ENCODE measurements at regions not wholly inside any gene's neighbourhood (a gene's known extent, or its start where the extent isn't known, plus 50 kb on each side); places are given as distances from the start of the nearest gene placed in this dataset.

DNA sequence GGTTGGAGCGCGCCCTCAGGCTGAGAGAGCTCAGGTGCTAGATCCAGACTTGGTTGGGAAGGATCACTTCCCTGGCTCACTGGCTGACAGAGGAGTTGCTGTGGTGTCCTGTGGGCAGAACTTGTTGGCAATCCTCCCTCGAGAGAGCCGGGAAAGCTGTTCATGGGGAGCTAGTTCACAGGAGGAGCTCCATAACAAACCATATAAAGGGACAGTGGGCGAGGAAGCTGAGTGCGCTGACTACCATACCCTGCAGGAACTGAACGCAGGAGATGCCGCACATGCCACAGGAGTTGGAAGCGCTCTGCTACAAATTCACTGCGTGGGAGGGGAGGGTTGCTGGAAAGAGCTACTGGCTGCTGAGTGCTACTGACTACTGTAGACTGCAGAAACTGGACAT is 243.2 kb downstream of the OGFRL1 start:
- TF ChIP-seq, protein P1, sequence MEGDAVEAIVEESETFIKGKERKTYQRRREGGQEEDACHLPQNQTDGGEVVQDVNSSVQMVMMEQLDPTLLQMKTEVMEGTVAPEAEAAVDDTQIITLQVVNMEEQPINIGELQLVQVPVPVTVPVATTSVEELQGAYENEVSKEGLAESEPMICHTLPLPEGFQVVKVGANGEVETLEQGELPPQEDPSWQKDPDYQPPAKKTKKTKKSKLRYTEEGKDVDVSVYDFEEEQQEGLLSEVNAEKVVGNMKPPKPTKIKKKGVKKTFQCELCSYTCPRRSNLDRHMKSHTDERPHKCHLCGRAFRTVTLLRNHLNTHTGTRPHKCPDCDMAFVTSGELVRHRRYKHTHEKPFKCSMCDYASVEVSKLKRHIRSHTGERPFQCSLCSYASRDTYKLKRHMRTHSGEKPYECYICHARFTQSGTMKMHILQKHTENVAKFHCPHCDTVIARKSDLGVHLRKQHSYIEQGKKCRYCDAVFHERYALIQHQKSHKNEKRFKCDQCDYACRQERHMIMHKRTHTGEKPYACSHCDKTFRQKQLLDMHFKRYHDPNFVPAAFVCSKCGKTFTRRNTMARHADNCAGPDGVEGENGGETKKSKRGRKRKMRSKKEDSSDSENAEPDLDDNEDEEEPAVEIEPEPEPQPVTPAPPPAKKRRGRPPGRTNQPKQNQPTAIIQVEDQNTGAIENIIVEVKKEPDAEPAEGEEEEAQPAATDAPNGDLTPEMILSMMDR (tag by site-specific recombination; IDR thresholded peaks at IDR 0.05): no peak
- TF ChIP-seq, protein P2, sequence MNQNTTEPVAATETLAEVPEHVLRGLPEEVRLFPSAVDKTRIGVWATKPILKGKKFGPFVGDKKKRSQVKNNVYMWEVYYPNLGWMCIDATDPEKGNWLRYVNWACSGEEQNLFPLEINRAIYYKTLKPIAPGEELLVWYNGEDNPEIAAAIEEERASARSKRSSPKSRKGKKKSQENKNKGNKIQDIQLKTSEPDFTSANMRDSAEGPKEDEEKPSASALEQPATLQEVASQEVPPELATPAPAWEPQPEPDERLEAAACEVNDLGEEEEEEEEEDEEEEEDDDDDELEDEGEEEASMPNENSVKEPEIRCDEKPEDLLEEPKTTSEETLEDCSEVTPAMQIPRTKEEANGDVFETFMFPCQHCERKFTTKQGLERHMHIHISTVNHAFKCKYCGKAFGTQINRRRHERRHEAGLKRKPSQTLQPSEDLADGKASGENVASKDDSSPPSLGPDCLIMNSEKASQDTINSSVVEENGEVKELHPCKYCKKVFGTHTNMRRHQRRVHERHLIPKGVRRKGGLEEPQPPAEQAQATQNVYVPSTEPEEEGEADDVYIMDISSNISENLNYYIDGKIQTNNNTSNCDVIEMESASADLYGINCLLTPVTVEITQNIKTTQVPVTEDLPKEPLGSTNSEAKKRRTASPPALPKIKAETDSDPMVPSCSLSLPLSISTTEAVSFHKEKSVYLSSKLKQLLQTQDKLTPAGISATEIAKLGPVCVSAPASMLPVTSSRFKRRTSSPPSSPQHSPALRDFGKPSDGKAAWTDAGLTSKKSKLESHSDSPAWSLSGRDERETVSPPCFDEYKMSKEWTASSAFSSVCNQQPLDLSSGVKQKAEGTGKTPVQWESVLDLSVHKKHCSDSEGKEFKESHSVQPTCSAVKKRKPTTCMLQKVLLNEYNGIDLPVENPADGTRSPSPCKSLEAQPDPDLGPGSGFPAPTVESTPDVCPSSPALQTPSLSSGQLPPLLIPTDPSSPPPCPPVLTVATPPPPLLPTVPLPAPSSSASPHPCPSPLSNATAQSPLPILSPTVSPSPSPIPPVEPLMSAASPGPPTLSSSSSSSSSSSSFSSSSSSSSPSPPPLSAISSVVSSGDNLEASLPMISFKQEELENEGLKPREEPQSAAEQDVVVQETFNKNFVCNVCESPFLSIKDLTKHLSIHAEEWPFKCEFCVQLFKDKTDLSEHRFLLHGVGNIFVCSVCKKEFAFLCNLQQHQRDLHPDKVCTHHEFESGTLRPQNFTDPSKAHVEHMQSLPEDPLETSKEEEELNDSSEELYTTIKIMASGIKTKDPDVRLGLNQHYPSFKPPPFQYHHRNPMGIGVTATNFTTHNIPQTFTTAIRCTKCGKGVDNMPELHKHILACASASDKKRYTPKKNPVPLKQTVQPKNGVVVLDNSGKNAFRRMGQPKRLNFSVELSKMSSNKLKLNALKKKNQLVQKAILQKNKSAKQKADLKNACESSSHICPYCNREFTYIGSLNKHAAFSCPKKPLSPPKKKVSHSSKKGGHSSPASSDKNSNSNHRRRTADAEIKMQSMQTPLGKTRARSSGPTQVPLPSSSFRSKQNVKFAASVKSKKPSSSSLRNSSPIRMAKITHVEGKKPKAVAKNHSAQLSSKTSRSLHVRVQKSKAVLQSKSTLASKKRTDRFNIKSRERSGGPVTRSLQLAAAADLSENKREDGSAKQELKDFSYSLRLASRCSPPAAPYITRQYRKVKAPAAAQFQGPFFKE (tag by site-specific recombination; IDR thresholded peaks at IDR 0.05; ENCODE audit: borderline replicate concordance): no peak
- TF ChIP-seq ZFP37 (tag by site-specific recombination; IDR thresholded peaks at IDR 0.05) (no peak), KLF16 (tag by site-specific recombination; IDR thresholded peaks at IDR 0.05) (no peak), ZNF311 (tag by site-specific recombination; IDR thresholded peaks at IDR 0.05; ENCODE audit: borderline replicate concordance) (no peak)
- TF ChIP-seq, protein P3, sequence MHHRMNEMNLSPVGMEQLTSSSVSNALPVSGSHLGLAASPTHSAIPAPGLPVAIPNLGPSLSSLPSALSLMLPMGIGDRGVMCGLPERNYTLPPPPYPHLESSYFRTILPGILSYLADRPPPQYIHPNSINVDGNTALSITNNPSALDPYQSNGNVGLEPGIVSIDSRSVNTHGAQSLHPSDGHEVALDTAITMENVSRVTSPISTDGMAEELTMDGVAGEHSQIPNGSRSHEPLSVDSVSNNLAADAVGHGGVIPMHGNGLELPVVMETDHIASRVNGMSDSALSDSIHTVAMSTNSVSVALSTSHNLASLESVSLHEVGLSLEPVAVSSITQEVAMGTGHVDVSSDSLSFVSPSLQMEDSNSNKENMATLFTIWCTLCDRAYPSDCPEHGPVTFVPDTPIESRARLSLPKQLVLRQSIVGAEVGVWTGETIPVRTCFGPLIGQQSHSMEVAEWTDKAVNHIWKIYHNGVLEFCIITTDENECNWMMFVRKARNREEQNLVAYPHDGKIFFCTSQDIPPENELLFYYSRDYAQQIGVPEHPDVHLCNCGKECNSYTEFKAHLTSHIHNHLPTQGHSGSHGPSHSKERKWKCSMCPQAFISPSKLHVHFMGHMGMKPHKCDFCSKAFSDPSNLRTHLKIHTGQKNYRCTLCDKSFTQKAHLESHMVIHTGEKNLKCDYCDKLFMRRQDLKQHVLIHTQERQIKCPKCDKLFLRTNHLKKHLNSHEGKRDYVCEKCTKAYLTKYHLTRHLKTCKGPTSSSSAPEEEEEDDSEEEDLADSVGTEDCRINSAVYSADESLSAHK (tag by site-specific recombination; IDR thresholded peaks at IDR 0.05): no peak
- TF ChIP-seq, protein P4, sequence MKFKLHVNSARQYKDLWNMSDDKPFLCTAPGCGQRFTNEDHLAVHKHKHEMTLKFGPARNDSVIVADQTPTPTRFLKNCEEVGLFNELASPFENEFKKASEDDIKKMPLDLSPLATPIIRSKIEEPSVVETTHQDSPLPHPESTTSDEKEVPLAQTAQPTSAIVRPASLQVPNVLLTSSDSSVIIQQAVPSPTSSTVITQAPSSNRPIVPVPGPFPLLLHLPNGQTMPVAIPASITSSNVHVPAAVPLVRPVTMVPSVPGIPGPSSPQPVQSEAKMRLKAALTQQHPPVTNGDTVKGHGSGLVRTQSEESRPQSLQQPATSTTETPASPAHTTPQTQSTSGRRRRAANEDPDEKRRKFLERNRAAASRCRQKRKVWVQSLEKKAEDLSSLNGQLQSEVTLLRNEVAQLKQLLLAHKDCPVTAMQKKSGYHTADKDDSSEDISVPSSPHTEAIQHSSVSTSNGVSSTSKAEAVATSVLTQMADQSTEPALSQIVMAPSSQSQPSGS (tag by site-specific recombination; IDR thresholded peaks at IDR 0.05; ENCODE audit: low read depth): no peak
